C4-2B (cell line): ENCODE measurements at regions not wholly inside any gene's neighbourhood (a gene's known extent, or its start where the extent isn't known, plus 50 kb on each side); places are given as distances from the start of the nearest gene placed in this dataset.

ENCODE experiments used
- CTCF ChIP-seq: fragments of 450-650 bp; conservative IDR thresholded peaks from 2 replicates; pipeline ENCODE4 v1.5.1; 2017; ENCODE audit warnings: mild to moderate bottlenecking
- ZFX ChIP-seq: fragments of 450-650 bp; IDR thresholded peaks from 2 replicates; pipeline ENCODE4 v1.6.1; 2017

GRCh38 chr13:73981595-73981994, 152.6 kb downstream of the KLF12 start:
- no peak for TF ChIP-seq CTCF
- TF ChIP-seq ZFX = no peak
